Calu3 (cell line): ENCODE measurements at regions not wholly inside any gene's neighbourhood (a gene's known extent, or its start where the extent isn't known, plus 50 kb on each side); places are given as distances from the start of the nearest gene placed in this dataset.

Experiments
- BruUV-seq: library from RNA; stranded (reverse); fragments of 400-500 nt; replicated peaks from 2 replicates; lab custom pipeline; 2021; lab: Mats Ljungman, UMichigan
- CTCF ChIA-PET: fragments of 300-600 bp; sonication (Branson Sonifier 250); formaldehyde crosslinking; loops from one replicate; lab custom pipeline; 2022; ENCODE audit warnings: antibody characterized with exemption; lab: Charles Lee
- DNase-seq: peaks from one replicate; pipeline ENCODE4 v3.0.0; 2022
- H3K27ac Mint-ChIP-seq: one replicate; pipeline ENCODE4 v1.8.0; 2022; ENCODE audit warnings: mixed read lengths; ENCODE audit not compliant: unreplicated experiment
- H3K27me3 Mint-ChIP-seq: one replicate; pipeline ENCODE4 v1.8.0; 2022; ENCODE audit warnings: mixed read lengths; ENCODE audit not compliant: unreplicated experiment
- H3K36me3 Mint-ChIP-seq: one replicate; pipeline ENCODE4 v1.8.0; 2022; ENCODE audit warnings: mild to moderate bottlenecking, moderate library complexity, mixed read lengths; ENCODE audit not compliant: insufficient read depth, unreplicated experiment
- H3K4me1 Mint-ChIP-seq: one replicate; pipeline ENCODE4 v1.8.0; 2022; ENCODE audit warnings: mild to moderate bottlenecking, low read depth, mixed read lengths; ENCODE audit not compliant: unreplicated experiment
- H3K4me3 Mint-ChIP-seq: one replicate; pipeline ENCODE4 v1.8.0; 2022; ENCODE audit warnings: mild to moderate bottlenecking, low read depth, moderate library complexity, mixed read lengths; ENCODE audit not compliant: unreplicated experiment
- H3K9me3 Mint-ChIP-seq: one replicate; pipeline ENCODE4 v1.8.0; 2022; ENCODE audit warnings: low read depth, mixed read lengths; ENCODE audit not compliant: unreplicated experiment
- intact Hi-C: fragments of 100-400 bp; cut with micrococcal nuclease; formaldehyde crosslinking; loops from one replicate; pipeline ENCODE4 v1.10.0; 2022; ENCODE audit not compliant: unreplicated experiment
- TF ChIP-seq, protein P1 (sequence below): fragments of 200-600 bp; IDR thresholded peaks from one replicate; pipeline ENCODE4 v1.8.0; 2022; ENCODE audit warnings: antibody characterized with exemption; ENCODE audit not compliant: unreplicated experiment

DNA sequence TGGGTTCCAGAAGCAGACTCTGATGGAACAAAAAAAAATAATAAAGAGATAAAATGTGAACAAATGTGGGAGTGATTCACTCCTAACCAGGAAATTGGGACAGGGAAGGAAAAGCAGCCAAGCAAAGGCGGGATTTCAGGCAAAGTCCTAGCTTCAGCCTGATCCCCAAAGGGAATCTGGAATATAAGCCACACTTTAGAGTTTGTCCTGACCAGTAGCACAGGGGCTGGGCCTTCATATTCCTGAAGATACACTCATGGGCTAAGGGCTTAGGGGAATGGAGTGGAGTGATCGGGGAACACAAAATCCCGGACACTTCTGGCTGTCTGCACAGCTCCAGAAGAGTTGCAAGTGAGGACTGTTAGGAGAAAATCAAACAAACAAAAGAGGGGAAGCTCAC lies 135.0 kb upstream of the COL8A1 start:
- no peaks in the 10 kb centered on the region for H3K36me3 Mint-ChIP-seq
- BruUV-seq, result no TSS peak
- no peak overlapping the region for H3K27ac Mint-ChIP-seq
- no peak overlapping the region for H3K4me3 Mint-ChIP-seq
- DNase-seq, result no peak
- CTCF ChIA-PET, result interaction anchor here (1.0 kb wide), 1 partner anchor 10 kb away, joined by 3 read pairs; no protein-coding TSS in a partner anchor
- H3K4me1 Mint-ChIP-seq, result peaks cover 7% of the 10 kb centered on the region
- H3K9me3 Mint-ChIP-seq, result no peaks in the 10 kb centered on the region
- TF ChIP-seq, protein P1, sequence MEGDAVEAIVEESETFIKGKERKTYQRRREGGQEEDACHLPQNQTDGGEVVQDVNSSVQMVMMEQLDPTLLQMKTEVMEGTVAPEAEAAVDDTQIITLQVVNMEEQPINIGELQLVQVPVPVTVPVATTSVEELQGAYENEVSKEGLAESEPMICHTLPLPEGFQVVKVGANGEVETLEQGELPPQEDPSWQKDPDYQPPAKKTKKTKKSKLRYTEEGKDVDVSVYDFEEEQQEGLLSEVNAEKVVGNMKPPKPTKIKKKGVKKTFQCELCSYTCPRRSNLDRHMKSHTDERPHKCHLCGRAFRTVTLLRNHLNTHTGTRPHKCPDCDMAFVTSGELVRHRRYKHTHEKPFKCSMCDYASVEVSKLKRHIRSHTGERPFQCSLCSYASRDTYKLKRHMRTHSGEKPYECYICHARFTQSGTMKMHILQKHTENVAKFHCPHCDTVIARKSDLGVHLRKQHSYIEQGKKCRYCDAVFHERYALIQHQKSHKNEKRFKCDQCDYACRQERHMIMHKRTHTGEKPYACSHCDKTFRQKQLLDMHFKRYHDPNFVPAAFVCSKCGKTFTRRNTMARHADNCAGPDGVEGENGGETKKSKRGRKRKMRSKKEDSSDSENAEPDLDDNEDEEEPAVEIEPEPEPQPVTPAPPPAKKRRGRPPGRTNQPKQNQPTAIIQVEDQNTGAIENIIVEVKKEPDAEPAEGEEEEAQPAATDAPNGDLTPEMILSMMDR, result no peak
- H3K27me3 Mint-ChIP-seq, result no peaks in the 10 kb centered on the region
- intact Hi-C loops, result no loop called here

DNA sequence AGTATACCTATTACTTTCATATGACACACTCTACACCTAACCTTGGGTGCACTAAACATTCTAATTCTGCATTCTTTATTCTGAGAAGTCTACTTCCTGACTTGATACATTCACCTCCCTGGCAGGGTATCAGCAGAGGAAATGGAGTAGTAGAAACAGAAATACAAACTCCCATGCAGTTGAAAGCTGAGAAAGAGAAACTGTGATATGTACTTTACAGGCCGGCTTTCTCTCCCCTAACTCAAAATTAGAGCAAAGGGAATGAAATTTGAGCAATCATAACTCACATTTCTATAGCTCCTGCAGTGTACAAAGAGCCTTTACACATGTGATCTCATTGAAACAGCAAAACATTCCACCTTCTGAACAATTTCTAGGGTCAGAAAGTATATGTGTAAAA lies 135.5 kb upstream of the COL8A1 start:
- no peak overlapping the region for H3K27ac Mint-ChIP-seq
- H3K27me3 Mint-ChIP-seq, result no peaks in the 10 kb centered on the region
- BruUV-seq, result no TSS peak
- CTCF ChIA-PET, result interaction anchor here (1.3 kb wide), 1 partner anchor 13 kb away, joined by 3 read pairs; no protein-coding TSS in a partner anchor
- TF ChIP-seq, protein P1, result no peak
- peaks cover 7% of the 10 kb centered on the region for H3K4me1 Mint-ChIP-seq
- intact Hi-C loops, result no loop called here
- no peaks in the 10 kb centered on the region for H3K36me3 Mint-ChIP-seq
- DNase-seq, result no peak
- H3K4me3 Mint-ChIP-seq, result no peak overlapping the region
- H3K9me3 Mint-ChIP-seq, result no peaks in the 10 kb centered on the region

DNA sequence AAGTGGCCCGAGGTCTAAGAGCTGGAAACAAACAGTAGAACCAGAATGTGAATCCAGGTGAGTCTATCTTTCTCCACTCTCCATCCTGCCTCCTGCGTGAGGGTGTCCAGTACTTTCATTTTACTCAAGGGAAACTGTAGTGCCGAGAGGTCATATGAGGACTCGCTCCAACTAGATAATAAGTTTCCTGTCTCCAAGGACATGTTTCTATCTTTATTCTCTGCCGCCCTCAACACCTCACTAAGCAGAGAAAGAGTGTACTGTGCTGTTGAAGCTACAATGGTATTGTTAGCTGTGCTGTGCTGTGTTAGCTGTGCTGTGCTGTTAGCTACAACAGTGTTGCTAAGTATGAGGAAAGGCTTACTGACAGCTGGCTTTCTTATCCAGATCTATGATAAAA lies 137.9 kb upstream of the COL8A1 start:
- TF ChIP-seq, protein P1, result no peak
- no peak for DNase-seq
- Mint-ChIP-seq H3K36me3 (no peaks in the 10 kb centered on the region), H3K9me3 (no peaks in the 10 kb centered on the region), H3K27me3 (no peaks in the 10 kb centered on the region), H3K4me1 (peaks cover 7% of the 10 kb centered on the region), H3K4me3 (no peak overlapping the region), H3K27ac (no peak overlapping the region)
- BruUV-seq, result no TSS peak
- intact Hi-C loops, result no loop called here
- CTCF ChIA-PET, result no interaction called here

DNA sequence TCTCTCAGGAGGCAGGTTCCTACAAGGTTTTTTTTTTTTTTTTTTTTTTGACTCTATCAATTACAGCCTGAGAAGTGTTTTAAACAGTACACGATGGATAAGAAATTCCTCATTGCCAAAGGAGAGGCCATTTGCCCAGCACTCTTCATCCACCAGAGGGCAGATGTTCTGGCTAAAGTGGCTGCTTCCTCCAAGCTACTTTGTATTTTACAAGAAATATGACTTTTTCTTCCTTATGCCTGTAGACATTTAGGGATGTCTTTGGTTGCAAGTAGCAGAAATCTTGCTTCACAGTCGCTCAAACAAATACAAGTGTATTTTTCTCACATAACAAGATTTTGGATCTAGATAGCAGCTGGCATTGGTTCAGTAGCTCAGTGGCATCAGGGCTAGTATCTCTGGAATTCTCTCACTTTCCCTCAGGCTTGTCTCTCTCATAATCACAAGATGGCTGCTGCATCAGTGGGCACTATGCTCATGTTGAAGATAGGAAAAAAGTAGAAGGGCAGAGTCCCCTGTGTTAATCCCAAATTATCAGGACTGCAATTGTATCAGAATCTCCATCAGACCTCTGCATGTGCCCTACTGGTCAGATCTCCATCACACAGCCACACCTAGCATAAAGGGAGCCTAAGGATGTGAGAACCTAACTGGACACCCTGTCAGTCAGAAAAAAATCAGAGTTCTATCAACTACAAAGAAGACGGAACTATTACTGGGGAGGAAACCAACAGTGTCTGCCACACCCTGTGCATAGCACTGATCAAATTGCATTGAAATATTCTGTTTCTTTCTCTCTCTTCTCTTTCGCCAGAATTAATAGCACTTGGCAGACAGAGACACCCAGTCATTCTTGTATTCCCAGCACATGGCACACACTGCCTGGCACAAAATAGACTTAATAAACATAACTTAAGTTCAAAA lies 138.9 kb upstream of the COL8A1 start:
- no peak overlapping the region for H3K27ac Mint-ChIP-seq
- no TSS peak for BruUV-seq
- DNase-seq, result peak; percentile 56
- no peaks in the 10 kb centered on the region for H3K9me3 Mint-ChIP-seq
- no peak overlapping the region for H3K4me3 Mint-ChIP-seq
- CTCF ChIA-PET, result interaction anchor here (0.7 to 1.8 kb wide), 5 partner anchors 13 to 722 kb away, joined by 3 to 7 read pairs (median 6); no protein-coding TSS in a partner anchor
- no peaks in the 10 kb centered on the region for H3K36me3 Mint-ChIP-seq
- intact Hi-C loops, result loop anchor here (1.0 to 2.0 kb wide), 3 partner anchors 33 to 254 kb away; no protein-coding TSS in a partner anchor
- H3K27me3 Mint-ChIP-seq, result no peaks in the 10 kb centered on the region
- H3K4me1 Mint-ChIP-seq, result peaks cover 7% of the 10 kb centered on the region
- TF ChIP-seq, protein P1, result peak; percentile 25
